ENCODE measurements at regions not wholly inside any gene's neighbourhood (a gene's known extent, or its start where the extent isn't known, plus 50 kb on each side); places are given as distances from the start of the nearest gene placed in this dataset.
"Not testable (repeated sequence)": the region's sequence is repeated elsewhere in the genome, so short reads cannot be mapped to it uniquely, and the experiment has no call there.

DNA sequence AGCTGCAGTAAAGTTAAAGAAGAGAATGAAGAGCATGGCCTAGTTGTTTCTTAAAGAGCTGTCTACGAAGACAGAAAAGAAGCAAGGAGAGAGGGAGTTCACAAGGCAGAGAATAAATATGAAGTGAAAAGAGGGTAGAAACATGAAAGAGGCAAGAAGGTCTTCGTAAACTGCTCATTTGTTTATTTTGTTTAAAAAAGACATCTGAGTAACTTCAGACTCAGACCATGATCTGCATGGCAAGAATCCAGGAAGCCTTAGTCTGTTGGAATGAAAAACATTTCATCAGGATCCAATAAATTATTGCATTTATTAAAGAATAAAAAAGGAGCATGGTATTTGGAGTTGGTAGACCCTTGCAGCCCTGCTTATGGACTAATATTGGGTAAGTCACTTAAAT is 151.1 kb downstream of the SEM1 start:
- no peak for DNase-seq

DNA sequence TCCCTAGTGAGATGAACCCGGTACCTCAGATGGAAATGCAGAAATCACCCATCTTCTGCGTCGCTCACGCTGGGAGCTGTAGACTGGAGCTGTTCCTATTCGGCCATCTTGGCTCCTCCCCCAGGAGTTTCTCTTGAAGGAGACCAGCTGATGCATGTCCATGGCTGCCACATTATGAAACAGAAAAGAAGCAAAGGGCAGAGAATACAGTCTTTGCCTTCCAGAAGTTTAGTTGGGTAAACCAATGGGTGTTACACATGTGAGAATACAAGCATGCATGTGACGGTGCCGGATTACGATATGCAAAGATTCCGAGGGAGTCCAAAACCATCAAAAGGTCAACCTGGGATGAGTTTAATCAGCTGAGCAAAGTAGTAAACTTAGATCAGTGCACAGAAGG is 151.6 kb downstream of the SEM1 start:
- no peak for DNase-seq

- not testable (repeated sequence) for DNase-seq
These were observed 152.0 kb downstream of the SEM1 start for GRCh38 chr7:96557598-96557997.

DNA sequence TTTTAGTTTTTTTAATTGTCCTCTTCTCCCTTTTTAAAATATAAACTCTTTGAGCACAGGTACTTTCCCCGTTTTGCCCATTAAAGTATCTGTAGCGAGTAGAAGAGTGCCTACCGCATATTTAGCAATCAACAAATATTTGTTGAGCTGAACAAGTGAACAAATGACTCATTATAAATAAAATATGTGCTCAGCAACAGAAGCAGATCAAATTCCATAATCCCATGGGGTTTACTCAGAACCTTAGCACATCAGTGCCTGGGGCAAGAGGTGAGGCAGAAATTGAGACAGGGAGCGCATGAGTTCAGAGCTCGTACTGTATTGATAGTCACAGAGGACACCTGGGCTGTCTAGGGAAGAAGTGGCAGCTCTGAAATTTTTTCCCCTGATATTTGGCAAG is 161.0 kb downstream of the SEM1 start:
- DNase-seq = no peak

DNA sequence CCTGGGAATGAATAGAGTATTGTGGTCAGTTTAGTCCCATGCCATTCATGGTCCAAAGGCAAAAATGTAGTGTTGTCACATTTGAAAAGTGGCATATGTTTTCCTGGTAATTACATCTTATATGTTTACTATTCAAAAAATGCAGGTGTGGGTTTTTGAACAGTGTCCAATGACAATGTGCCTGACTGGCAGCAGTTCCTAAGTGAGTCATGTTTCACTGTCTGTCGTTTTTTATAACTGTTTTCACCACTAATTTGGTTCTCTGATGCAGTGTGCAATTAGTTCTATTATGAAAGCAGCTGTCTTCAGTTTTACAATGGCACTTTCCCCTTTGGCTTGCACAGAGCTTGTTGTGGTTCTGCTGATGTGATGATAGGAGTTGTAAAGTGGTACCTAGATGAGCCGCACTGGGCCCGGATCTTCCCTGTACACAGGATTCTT is 162.3 kb downstream of the SEM1 start:
- no peak for DNase-seq

GRCh38 chr7:96546426-96546825 is 163.2 kb downstream of the SEM1 start:
- no peak for DNase-seq

DNA sequence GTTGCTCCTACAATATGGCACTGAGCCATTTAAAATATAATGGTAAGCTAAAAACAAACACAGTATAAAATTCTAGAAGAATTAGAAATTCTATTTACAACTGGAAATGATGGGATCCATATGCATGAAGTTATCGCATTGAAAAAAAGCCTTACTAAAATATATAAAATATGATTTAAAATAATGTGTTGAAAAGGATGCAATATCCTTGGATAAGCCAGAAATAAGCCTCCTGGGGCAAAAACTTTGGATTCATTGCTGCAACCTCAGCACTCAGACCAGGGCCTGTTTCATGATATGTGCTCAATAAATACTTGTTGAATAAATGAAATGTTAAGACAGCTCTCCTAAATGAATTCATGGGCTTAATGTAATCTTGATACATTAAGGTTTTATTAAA is 170.2 kb downstream of the SEM1 start:
- no peak for DNase-seq

DNA sequence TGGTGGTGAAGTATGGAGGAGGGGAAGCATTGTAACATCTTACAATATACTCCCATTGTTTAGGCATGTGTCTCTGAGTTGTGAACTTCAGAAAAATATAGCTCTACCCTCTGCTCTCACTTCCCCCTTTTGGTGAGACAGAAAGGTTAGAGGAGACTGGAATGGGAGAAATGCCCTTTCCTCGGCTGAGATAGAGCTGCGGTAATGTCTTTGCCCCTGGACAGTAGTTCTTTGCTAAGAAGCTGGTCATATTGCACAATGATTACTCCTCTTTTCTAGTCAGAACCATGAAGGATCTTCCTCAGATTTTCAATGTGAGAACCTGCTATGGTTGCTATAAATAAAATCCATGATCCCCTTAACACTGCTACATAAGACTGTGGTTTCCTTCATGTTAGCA is 171.0 kb downstream of the SEM1 start:
- DNase-seq = no peak

- DNase-seq = no peak
These were observed 175.4 kb downstream of the SEM1 start for GRCh38 chr7:96534221-96534620.

GRCh38 chr7:96532428-96532935 is 177.2 kb downstream of the SEM1 start:
- DNase-seq = no peak

DNA sequence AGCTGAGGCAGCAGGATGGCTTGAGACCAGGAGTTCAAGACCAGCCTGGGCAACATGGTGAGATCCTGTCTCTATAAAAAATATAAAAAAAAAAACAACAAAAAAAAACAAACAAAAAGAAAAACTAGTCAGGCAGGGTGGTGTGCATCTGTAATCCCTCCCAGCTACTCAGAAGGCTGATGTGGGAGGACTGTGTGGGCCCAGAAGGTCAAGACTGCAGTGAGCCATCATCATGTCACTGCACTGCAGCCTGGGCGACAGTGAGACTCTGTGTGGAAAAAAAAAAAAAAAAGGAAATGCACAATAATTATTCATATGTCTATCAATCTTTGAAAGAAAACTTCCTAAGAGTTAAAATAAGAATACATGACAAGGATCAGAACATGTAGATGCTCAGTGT is 178.3 kb downstream of the SEM1 start:
- DNase-seq = no peak

GRCh38 chr7:96530786-96531185 is 178.9 kb downstream of the SEM1 start:
- DNase-seq = no peak

DNA sequence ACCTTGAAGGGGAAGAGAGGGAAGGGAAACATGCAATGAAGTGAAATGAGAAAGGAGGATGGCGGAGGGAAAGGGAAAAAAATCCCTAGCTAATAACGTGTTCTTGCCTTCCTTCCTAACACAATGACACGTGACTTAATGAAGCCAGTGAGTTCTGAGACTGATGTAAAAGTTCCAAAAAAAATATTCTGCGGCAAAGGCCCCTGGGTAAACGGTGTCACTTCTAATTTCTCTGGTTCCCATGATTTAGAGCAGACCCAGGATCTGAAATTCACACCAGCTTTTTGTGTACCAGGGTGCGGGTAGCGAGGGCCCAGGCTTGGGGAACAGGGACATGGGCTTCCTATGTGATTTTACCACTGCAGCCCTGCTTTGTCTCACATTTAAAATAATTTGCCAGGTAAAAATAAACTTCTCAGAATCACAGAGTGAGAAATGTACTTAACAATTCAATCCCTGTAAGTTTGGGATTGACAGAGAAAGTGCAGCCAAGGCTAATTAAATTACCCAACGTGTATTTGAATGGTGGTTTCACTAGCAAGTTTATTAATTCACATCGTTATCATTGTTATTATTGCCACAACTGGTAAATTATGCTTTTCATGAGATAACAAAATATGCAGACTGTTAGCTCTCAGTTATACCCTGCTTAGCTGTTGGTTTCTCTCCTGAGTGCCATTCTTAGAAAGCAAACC is 182.4 kb downstream of the SEM1 start:
- no peak for DNase-seq

DNA sequence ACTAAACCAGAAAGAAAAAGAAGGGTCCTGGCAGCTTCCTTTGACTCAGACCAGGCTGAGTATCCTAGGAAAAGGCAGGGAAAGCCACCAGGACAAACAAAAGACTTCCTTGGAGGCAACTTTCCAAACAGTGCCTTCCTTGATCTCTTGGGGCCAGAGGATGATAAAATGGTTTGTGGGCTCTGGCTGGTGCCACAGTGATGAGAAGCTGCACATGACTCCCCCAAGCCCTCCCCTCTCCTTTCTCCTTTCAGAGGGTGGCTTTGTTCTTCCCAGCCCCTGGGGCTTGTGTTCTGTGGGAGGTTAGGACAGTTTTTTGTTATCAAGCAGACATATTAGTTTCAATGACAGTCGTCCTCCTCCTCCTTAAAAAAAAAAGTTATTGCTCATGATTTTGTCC is 183.2 kb downstream of the SEM1 start:
- DNase-seq = no peak

DNA sequence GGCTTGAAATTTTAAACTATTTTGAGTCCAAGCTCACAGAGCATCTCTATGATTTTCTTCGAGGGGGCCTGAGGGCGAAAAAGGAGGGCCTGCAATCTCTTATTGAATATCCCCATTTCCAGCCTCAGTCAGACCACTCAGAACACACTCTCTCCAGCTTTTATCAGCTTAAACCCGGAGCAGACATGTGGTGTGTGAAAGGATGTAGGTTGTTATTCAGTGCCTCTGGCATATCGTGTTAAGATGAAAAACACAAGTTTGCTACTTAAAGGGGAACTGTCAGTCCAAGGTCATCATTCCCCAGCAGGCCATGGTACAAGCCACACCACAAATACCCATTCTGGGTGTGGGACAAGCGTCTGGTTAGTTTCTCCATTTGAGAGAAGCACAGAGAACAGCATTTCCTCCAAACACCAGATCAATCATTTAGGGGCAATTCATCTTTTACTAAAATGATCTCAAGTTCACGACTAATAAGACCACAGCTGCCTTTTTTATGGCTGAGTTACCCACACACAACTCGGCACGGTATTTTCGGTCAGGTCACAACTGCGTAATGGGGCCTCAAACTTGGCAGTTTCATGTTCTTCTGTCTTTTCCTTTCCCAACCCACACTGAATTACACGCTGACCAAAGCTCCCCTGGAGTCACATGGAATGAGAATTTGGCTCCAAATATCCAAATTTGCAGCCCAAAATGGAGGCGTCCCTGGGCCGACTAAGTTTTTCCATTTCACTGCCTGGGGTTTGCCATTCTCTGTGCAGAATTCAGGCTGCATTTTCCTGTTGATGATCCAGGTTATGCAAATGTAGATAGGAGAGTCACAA is 188.4 kb downstream of the SEM1 start:
- DNase-seq = no peak

DNA sequence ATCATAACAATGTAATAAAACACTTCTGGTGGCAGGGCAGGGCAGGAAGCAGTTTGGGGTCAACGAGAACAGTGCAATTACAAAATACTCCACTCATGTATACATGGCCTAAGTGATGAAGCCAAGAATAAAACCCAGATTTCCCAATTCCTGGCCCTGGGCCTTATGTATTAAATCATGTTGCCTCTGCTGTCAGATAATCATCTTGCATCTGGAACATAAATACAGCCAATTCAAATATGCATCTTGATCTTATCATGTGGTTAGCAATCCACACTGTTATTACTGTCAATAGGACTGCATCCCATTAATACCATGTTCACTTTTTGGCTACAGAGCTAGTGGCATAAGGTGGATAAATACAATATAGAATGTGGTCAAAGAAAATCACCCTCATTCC is 186.5 kb upstream of the SLC25A13 start:
- DNase-seq = no peak

DNA sequence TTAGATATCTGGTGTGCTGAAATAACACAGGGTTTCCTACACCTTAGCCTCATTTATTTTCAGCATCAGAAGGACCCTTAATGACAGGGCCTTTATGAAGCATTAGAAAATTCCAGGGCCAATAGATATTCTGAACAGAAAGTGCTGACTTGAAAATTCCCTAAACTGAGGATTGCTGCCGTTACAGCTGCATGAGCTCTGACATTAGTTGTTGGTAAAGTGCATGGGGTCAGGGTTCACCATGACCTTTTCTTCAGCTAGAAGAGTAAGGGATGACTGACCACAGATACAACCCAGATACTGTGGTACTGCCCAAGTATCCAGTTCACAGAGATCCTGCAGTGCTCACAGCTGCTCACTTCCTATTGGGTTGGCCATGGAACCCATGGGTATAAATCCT is 181.7 kb upstream of the SLC25A13 start:
- no peak for DNase-seq

GRCh38 chr7:96501318-96501717 is 179.4 kb upstream of the SLC25A13 start:
- no peak for DNase-seq

- DNase-seq = no peak
These were observed 177.6 kb upstream of the SLC25A13 start for GRCh38 chr7:96499532-96499931.

DNA sequence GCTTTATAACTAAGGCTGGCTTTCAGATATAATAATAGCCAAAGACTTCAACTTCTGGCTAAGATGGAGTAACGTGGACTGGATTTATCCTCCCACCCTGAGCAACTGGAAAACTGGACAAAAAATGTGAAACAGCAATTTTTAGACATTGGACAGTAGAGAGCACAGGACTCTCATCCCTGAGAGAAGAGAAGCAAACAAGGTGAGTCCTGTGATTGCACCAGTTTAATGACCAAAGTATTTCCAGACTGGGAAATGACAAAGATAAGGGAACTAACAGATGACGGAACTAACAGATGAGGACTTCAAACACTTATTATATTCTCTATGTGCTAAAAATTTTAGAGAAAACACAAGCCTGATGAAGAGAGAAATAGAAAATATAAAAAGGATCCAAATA is 175.7 kb upstream of the SLC25A13 start:
- no peak for DNase-seq

DNA sequence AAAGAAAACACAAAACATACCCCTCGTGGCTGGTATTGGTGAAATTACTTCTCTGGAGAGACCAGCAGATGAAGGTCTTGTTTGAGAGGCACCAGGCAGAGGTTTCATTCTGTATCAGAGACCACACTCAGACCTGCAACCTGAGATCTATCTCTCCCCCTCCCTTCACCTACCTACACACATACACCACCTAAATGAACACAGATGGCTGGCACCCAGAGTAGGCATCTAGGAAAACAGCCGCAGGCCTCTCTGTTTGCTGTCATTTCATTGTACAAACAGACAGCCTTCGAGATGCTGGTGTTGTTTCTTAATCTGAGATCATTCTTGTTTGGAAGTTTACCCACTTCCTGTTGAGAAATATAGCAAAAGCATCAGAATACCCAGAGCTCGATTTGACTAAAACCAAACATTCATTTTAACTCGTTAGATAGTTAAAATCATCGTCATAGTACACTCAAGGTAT is 173.9 kb upstream of the SLC25A13 start:
- no peak for DNase-seq

DNA sequence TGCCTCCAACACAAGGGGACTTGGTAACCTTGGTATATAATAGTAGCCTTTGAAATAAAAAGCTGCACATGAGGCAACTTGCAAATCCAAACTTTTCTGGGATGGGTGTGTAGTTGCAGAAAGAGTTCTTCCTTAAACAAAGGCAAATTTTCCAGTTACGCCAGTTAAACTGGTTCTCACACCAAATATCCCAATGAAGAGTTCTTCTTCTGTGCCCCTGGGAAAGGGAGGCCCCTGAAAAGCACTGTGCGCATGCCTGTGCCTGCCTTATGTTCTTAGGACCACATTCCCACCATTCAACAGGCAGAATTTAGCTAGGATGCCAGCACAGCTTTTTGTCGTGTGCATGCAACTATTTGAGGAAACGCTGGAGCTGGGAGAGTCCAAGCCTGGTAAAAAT is 164.8 kb upstream of the SLC25A13 start:
- DNase-seq = no peak

GRCh38 chr7:96484845-96485244 is 162.9 kb upstream of the SLC25A13 start:
- DNase-seq = no peak

DNA sequence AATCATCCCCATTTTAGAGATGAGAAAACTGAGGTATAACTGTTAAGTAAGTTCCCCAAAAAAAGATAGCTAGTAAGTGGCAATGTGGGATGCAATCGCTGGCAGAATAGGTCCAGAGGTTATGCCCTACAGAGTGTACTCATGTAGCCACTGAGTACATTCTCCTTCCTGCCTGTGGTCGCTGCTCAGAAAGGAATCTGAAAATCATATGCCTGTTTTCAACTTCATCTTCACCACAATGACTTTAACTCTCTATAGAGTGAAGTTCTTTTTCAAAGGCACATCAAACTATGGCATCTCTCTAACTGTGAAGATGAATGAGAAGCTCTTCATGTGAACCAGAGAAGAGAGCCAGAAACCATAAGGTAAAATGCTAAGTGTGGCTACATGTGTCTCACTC is 162.2 kb upstream of the SLC25A13 start:
- no peak for DNase-seq

Data from EL (cell line).